DOHH2 (cell line): ENCODE measurements at regions not wholly inside any gene's neighbourhood (a gene's known extent, or its start where the extent isn't known, plus 50 kb on each side); places are given as distances from the start of the nearest gene placed in this dataset.

Source experiments
- EZH2phosphoT487 ChIP-seq: fragments of 200-600 bp; sonication (generic); IDR thresholded peaks from 2 replicates; pipeline ENCODE4 v1.6.1; 2017; ENCODE audit warnings: borderline replicate concordance, mild to moderate bottlenecking, antibody characterized with exemption, low read length, moderate library complexity, mixed read lengths
- TF ChIP-seq, protein P1 (sequence below): fragments of 200-600 bp; sonication (generic); IDR thresholded peaks from one replicate; pipeline ENCODE4 v1.5.1; 2014; ENCODE audit warnings: antibody characterized with exemption, mild to moderate bottlenecking, low read depth, low read length; ENCODE audit not compliant: poor library complexity, severe bottlenecking

DNA sequence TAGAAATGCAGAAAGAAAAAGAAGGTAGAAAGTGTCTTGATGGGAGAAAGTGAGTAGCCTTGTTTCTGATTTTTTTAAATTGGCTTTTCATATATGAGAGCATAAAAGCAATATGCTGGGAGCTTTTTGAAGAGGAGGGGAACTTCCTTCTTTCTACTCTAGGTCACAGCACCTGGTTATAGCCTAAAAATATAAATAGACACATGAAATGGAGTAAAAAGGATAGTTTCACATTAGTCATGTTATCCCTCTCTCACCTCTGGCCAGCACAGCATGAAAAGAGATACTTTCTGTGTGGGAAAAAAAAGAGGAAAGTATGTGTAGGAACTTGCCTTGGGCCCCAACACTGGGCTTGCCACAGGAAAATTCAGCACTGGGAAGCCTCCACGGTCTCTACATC is 292.2 kb upstream of the ZWINT start:
- TF ChIP-seq, protein P1, sequence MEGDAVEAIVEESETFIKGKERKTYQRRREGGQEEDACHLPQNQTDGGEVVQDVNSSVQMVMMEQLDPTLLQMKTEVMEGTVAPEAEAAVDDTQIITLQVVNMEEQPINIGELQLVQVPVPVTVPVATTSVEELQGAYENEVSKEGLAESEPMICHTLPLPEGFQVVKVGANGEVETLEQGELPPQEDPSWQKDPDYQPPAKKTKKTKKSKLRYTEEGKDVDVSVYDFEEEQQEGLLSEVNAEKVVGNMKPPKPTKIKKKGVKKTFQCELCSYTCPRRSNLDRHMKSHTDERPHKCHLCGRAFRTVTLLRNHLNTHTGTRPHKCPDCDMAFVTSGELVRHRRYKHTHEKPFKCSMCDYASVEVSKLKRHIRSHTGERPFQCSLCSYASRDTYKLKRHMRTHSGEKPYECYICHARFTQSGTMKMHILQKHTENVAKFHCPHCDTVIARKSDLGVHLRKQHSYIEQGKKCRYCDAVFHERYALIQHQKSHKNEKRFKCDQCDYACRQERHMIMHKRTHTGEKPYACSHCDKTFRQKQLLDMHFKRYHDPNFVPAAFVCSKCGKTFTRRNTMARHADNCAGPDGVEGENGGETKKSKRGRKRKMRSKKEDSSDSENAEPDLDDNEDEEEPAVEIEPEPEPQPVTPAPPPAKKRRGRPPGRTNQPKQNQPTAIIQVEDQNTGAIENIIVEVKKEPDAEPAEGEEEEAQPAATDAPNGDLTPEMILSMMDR = no peak
- no peak for TF ChIP-seq EZH2phosphoT487
